ENCODE measurements at regions not wholly inside any gene's neighbourhood (a gene's known extent, or its start where the extent isn't known, plus 50 kb on each side); places are given as distances from the start of the nearest gene placed in this dataset.
"Not testable (repeated sequence)": the region's sequence is repeated elsewhere in the genome, so short reads cannot be mapped to it uniquely, and the experiment has no call there.

DNA sequence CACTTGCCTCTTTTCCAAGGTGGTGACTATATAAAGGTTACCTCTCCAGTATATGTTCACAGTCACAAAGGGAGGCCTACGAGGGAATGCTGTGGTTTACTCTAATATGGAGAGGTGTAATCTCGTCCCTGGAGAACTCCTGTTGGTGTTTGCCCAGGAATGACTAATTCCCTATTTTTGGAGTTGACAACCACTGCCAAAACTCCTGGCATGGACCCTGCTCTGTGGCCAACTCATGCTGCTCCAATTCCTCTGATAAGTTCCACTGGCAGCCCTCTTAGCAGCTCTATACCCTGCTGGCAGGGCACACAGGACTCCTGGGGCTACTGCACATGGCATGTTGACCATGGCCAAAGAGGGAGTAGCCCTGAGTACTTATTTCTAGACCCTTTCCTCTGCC lies 418.7 kb upstream of the ANO5 start:
- H3K27me3 Mint-ChIP-seq, result no peaks in the 10 kb centered on the region
- H3K36me3 Mint-ChIP-seq, result no peaks in the 10 kb centered on the region
- H3K4me3 Mint-ChIP-seq, result no peak overlapping the region
- H3K4me1 Mint-ChIP-seq, result no peaks in the 10 kb centered on the region
- H3K27ac Mint-ChIP-seq, result no peak overlapping the region
- no peak for ATAC-seq
- peaks cover 3% of the 10 kb centered on the region for H3K9me3 Mint-ChIP-seq

DNA sequence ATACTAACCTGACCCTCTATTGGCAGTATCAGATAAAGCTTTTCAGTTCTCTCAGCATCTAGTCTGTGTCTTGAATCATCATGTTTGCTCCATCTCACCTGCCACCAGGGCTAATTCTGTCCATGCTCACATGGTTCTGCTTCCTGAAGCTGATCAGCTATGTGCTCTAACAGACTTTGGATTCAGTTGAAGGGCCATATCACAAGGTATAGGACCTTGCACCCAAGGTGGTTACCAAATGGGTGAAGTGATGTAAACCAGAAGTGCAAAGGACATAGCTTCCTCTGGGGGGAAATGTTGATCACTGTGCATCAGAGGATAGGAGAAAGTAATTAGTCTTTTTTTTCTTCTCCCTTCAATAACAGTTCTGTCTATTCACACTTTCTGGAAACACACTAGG lies 417.0 kb upstream of the ANO5 start:
- peaks cover 3% of the 10 kb centered on the region for H3K9me3 Mint-ChIP-seq
- no peaks in the 10 kb centered on the region for H3K27me3 Mint-ChIP-seq
- no peak for ATAC-seq
- no peak overlapping the region for H3K4me3 Mint-ChIP-seq
- H3K27ac Mint-ChIP-seq, result no peak overlapping the region
- H3K36me3 Mint-ChIP-seq, result no peaks in the 10 kb centered on the region
- H3K4me1 Mint-ChIP-seq, result no peaks in the 10 kb centered on the region

DNA sequence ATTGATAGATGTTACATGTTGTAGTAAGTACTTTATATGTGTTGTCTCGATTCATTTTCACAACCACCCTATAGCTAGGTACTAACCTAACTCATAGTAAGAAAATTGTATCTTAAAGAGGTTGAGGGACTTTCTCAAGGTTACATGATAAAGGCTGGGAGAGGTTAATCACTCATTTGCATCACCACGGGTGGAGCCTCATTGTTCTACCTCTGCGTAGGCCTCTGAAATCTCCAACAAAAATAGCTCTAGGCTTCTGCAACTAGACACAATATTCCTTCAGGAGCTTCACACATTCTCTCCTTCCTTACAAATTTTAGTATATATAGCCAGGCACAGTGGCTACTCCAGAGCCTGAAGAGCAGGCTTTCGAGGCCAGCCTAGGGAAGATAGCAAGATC lies 408.9 kb upstream of the ANO5 start:
- Mint-ChIP-seq H3K36me3 (no peaks in the 10 kb centered on the region), H3K9me3 (peaks cover 6% of the 10 kb centered on the region), H3K27ac (no peak overlapping the region), H3K4me1 (no peaks in the 10 kb centered on the region), H3K4me3 (no peak overlapping the region), H3K27me3 (no peaks in the 10 kb centered on the region)
- no peak for ATAC-seq

DNA sequence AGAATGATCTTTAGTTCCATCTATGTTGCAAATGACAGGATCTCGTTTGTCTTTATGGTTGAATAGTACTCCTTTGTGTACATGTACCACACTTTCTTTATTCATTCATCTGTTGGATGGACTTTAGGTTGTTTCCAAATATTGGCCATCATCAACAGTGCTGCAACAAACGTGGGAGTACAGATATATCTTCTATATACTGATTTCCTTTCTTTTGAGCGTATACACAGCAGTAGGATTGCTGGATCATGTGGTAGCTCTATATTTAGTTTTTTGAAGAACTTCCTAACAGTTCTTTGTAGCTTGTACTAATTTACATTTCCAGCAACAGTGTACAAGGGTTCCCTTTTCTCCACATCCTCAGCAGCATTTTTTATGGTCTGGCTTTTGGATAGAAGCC lies 407.5 kb upstream of the ANO5 start:
- Mint-ChIP-seq H3K36me3 (no peaks in the 10 kb centered on the region), H3K27ac (no peak overlapping the region), H3K9me3 (peaks cover 16% of the 10 kb centered on the region), H3K27me3 (no peaks in the 10 kb centered on the region), H3K4me1 (no peaks in the 10 kb centered on the region), H3K4me3 (no peak overlapping the region)
- no peak for ATAC-seq

DNA sequence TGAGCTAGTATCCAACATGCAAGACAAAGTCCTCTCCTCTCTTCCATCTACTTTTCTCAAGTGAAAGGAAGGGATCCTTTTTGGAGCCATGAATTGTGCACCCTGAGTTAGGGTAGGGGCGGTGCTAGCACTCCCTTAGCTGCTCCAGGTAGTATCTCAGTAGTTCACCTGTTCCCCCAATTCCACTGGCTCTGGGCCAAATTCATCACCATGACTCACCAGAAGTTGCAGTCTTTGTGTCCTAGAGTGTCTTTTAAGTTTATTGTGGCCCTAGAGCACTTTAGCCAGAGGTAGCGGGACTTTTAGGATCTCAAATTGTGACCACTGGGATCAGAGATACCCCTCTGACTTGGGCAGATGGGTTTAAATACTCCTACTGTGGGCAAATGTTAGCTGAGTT lies 398.6 kb upstream of the ANO5 start:
- Mint-ChIP-seq H3K27ac (no peak overlapping the region), H3K27me3 (no peaks in the 10 kb centered on the region), H3K36me3 (no peaks in the 10 kb centered on the region), H3K4me3 (no peak overlapping the region), H3K9me3 (peaks cover 14% of the 10 kb centered on the region), H3K4me1 (no peaks in the 10 kb centered on the region)
- ATAC-seq, result no peak

DNA sequence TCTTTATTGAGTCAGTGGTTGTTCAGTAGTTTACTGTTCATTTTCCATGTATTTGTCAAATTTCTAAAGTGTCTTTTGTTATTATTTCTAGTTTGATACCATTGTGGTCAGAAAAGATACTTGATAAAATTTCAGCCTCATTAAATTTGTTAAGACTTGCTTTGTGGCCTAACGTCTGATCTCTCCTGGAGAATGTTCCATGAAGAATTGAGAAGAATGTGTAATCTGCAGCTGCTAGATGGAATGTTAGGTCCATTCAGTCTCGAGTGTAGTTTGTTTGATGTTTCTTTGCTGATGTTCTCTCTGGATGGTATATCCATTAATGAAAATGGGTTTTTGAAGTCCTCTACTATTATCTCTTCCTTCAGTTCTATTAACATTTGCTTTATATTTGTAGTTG lies 394.7 kb upstream of the ANO5 start:
- no peak for ATAC-seq
- peaks cover 5% of the 10 kb centered on the region for H3K9me3 Mint-ChIP-seq
- no peak overlapping the region for H3K27ac Mint-ChIP-seq
- no peaks in the 10 kb centered on the region for H3K27me3 Mint-ChIP-seq
- H3K4me1 Mint-ChIP-seq, result no peaks in the 10 kb centered on the region
- no peak overlapping the region for H3K4me3 Mint-ChIP-seq
- H3K36me3 Mint-ChIP-seq, result no peaks in the 10 kb centered on the region

DNA sequence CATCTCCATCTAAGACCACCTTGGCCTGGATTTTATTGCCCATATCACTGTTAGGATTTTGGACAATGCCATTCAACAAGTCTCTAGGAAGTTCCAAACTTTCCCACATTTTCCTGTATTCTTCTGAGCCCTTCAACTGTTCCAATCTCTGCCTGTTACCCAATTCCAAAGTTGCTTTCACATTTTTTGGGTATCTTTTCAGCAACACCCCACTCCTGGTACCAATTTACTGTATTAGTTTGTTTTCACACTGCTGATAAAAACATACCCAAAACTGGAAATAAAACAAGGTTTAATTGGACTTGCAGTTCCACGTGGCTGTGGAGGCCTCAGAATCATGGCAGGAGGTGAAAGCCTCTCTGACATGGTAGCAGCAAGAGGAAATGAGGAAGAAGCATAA lies 388.4 kb upstream of the ANO5 start:
- H3K4me1 Mint-ChIP-seq, H3K4me3 Mint-ChIP-seq: not testable (repeated sequence)

DNA sequence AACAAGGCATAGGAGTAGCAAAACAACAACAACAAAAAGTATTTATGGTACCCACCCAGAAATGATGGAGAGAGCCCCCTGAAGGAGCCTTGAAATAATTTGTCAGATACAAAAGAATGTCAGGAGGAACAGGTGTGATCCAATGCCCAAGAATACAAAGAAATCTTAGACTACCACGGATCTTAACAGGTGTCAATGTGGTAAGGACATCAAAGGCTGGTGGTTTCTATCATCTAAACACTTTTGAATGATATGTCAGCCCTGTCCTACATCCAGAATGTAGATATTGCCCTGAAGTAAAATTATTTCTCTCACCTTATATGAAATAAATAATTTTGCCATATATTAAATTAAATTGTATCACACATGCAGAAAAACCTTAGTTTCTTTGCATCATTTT lies 386.4 kb upstream of the ANO5 start:
- H3K36me3 Mint-ChIP-seq, result no peaks in the 10 kb centered on the region
- no peaks in the 10 kb centered on the region for H3K27me3 Mint-ChIP-seq
- no peak overlapping the region for H3K27ac Mint-ChIP-seq
- peaks cover 5% of the 10 kb centered on the region for H3K9me3 Mint-ChIP-seq
- H3K4me3 Mint-ChIP-seq, result no peak overlapping the region
- no peak for ATAC-seq
- no peaks in the 10 kb centered on the region for H3K4me1 Mint-ChIP-seq

More for the DNA sequence above, 388.4 kb upstream of the ANO5 start:
- ATAC-seq, H3K9me3 Mint-ChIP-seq, H3K27ac Mint-ChIP-seq, H3K36me3 Mint-ChIP-seq, H3K27me3 Mint-ChIP-seq: not testable (repeated sequence)

DNA sequence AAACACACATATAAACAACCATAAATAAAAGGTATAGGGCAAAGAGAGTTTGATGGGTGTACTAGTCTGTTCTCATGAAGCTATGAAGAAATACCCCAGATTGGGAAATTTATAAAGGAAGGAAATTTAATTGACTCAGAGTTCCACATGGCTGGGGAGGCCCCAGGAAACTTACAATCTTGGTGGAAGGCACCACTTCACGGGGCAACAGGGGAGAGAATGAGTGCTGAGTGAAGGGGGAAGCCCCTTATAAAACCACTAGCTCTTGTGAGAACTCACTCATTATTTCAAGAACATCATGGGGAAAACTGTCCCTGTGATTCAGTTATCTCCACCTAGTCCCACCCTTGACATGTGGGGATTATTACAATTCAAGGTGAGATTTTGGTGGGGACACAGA lies 385.9 kb upstream of the ANO5 start:
- Mint-ChIP-seq H3K27ac (no peak overlapping the region), H3K36me3 (no peaks in the 10 kb centered on the region), H3K27me3 (no peaks in the 10 kb centered on the region), H3K9me3 (peaks cover 5% of the 10 kb centered on the region), H3K4me1 (no peaks in the 10 kb centered on the region), H3K4me3 (no peak overlapping the region)
- ATAC-seq, result no peak

DNA sequence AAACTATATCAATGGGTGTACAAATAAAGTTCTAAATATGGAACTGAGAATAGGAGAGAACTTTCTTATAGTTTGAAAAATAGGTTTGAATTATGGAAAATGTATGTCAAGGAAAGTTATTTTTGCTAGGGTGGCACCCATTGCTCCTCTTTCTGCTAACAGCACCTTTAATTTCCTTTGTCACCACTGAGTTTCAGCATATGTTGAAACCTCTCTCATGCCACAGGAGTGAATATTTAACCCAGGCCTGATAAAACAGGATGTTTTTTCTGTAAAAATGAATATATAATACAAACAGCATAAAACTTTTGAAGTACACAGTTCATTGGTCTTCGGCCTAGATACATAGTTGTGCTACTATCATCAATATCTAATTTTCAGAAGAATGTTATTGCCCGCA lies 385.5 kb upstream of the ANO5 start:
- H3K4me1 Mint-ChIP-seq, result no peaks in the 10 kb centered on the region
- no peak for ATAC-seq
- H3K4me3 Mint-ChIP-seq, result no peak overlapping the region
- no peaks in the 10 kb centered on the region for H3K27me3 Mint-ChIP-seq
- peaks cover 5% of the 10 kb centered on the region for H3K9me3 Mint-ChIP-seq
- H3K27ac Mint-ChIP-seq, result no peak overlapping the region
- H3K36me3 Mint-ChIP-seq, result no peaks in the 10 kb centered on the region

DNA sequence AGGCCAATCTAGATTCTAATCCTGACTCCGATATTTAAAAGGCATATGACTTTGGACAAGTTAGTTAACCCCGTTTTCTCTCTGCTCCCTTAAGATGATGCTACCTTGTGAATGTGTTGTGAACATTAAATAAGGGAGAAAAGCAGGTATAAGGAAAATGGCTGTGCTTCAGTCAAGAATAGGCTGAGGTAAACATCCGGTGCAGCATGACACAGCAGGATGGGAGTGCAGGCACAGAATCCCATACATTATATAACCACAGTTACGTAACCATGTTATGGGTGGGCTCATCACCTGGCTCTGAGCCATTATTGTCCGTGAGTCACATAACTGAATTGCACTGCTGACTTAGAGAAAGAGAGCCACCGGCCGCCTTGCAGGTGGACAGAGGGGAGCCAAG lies 382.2 kb upstream of the ANO5 start:
- H3K27ac Mint-ChIP-seq, result no peak overlapping the region
- H3K4me1 Mint-ChIP-seq, result no peaks in the 10 kb centered on the region
- no peaks in the 10 kb centered on the region for H3K36me3 Mint-ChIP-seq
- no peak overlapping the region for H3K4me3 Mint-ChIP-seq
- no peaks in the 10 kb centered on the region for H3K9me3 Mint-ChIP-seq
- ATAC-seq, result no peak
- H3K27me3 Mint-ChIP-seq, result no peaks in the 10 kb centered on the region

DNA sequence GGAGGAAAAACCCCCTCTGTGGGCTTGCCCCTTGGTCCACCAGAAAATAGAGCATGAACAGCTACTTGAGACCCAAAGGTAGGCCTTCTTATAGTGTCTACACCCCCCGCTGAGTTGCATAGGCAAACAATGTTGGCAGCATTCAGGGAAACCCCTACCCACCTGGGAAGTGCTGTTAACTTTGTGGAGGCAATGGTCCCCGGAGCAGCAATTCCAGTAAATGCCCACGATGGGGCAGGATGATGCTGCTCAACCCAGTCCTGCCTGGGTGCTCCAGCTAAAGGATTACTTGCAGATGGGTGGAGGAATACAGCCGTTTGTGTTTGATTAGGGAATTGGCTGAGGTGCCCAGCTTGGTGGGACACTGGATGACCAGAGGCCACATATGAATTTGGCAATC lies 381.3 kb upstream of the ANO5 start:
- Mint-ChIP-seq H3K27me3 (no peaks in the 10 kb centered on the region), H3K4me3 (no peak overlapping the region), H3K27ac (no peak overlapping the region), H3K9me3 (no peaks in the 10 kb centered on the region), H3K4me1 (no peaks in the 10 kb centered on the region), H3K36me3 (no peaks in the 10 kb centered on the region)
- ATAC-seq, result no peak

DNA sequence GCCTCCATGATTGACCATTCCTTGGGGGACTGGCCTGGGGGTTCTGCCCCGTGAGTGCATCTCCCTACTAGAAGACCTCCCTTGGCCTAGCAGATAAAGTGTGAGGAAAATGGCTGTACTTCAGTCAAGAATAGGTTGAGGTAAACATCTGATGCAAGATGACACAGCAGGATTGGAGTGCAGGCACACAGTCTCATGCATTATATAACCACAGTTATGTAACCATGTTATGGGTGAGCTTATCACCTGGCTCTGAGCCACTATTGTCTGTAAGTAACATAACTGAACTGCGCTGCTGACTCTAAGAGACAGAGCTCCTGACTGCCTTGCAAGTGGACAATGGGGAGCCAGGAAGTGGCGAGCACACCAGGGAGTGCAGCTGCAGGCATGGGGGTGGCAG lies 378.7 kb upstream of the ANO5 start:
- Mint-ChIP-seq H3K27me3 (no peaks in the 10 kb centered on the region), H3K4me3 (no peak overlapping the region), H3K4me1 (no peaks in the 10 kb centered on the region), H3K27ac (no peak overlapping the region), H3K36me3 (no peaks in the 10 kb centered on the region), H3K9me3 (no peaks in the 10 kb centered on the region)
- no peak for ATAC-seq

DNA sequence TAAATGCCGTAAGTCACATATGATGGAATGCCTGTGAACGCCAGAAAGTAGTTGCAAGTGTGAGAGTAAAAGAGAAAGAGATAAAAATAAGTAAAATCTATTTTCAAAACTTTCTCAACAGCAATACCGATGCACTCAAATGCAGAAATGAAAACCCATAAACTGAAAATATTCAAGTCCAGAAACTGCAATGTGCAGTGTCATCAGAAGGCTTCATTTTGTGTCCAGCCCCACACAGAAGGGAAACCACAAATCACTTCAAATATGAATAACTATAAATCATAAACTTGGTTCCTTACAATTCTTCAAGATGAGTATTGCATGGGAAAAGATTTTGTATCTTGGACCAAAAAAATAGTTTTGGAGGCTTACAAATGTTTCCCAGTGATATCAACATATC lies 375.2 kb upstream of the ANO5 start:
- Mint-ChIP-seq H3K4me3 (no peak overlapping the region), H3K27ac (no peak overlapping the region), H3K36me3 (no peaks in the 10 kb centered on the region), H3K9me3 (no peaks in the 10 kb centered on the region), H3K4me1 (no peaks in the 10 kb centered on the region), H3K27me3 (no peaks in the 10 kb centered on the region)
- no peak for ATAC-seq

DNA sequence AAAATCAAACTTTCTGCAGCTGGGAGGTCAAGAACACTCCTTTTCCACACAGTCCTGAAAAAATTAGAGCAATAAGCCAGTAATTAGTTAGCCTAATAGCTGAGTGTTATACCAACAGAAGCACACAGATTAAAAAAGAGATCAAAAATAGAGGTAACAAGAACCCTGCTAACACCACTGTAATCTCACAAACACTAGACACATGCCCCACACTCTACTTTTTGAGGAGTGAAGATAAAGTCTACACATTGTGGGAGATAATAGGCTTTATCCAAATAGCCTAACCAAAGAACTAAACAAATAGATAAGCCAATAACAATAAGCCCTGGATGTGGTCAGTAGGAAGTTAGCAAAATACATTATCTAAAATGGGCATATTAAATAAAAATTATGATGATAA lies 372.7 kb upstream of the ANO5 start:
- Mint-ChIP-seq H3K36me3 (no peaks in the 10 kb centered on the region), H3K27ac (no peak overlapping the region), H3K27me3 (no peaks in the 10 kb centered on the region), H3K4me1 (no peaks in the 10 kb centered on the region), H3K9me3 (no peaks in the 10 kb centered on the region), H3K4me3 (no peak overlapping the region)
- ATAC-seq, result no peak

DNA sequence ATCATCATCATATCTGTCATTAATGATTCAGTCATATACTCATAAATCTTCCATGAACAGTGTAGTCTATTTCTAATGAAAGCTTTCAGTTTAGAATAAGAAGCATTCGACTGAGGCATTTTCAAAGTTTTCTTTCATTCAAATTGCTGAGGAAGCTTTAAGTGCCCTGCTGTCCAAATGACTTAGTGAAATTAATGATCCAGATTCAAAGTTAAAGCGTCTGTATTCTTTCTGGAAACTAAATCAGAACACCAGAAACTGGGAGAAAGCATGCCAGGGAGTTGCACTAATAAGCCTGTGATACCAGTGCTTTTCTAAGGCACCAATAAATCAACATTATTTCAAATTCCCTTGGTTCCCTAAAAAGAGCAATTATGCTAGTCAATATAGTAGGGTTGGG lies 367.8 kb upstream of the ANO5 start:
- Mint-ChIP-seq H3K4me1 (no peaks in the 10 kb centered on the region), H3K27me3 (no peaks in the 10 kb centered on the region), H3K4me3 (no peak overlapping the region), H3K9me3 (no peaks in the 10 kb centered on the region), H3K36me3 (no peaks in the 10 kb centered on the region), H3K27ac (no peak overlapping the region)
- ATAC-seq, result no peak

DNA sequence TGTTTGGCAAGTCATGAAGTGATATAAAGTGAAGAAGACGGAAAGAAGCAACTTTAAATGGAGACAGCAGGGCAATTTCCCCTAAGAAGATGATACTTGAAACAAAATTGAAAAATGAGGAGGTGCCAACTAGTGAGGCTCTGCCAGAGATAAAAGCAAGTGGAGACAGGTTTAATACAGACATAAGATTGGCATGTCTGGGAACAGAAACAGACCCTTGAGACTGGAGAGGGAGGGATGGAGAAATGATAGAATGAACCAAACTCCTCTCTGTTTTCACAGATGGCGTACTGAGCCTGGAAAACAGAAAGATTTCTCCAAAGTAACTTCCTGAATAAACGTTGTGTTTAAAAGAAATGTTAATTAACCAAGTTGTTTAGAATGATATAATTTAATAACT lies 354.5 kb upstream of the ANO5 start:
- Mint-ChIP-seq H3K36me3 (no peaks in the 10 kb centered on the region), H3K27ac (no peak overlapping the region), H3K9me3 (no peaks in the 10 kb centered on the region), H3K4me3 (no peak overlapping the region), H3K4me1 (no peaks in the 10 kb centered on the region), H3K27me3 (no peaks in the 10 kb centered on the region)
- ATAC-seq, result no peak

Measured in stimulated activated memory B cell treated with anti-CD40 and anti-IgM and Interleukin-4, amounts not matched to agents 10 μg/mL and 1 μg/mL and 100 μg/mL, for 72 hours (primary cell).